ENCODE measurements at regions not wholly inside any gene's neighbourhood (a gene's known extent, or its start where the extent isn't known, plus 50 kb on each side); places are given as distances from the start of the nearest gene placed in this dataset.
A peak's percentile ranks its signal among the peaks of the same experiment; 100 is the strongest.
"Not testable (repeated sequence)": the region's sequence is repeated elsewhere in the genome, so short reads cannot be mapped to it uniquely, and the experiment has no call there.

DNA sequence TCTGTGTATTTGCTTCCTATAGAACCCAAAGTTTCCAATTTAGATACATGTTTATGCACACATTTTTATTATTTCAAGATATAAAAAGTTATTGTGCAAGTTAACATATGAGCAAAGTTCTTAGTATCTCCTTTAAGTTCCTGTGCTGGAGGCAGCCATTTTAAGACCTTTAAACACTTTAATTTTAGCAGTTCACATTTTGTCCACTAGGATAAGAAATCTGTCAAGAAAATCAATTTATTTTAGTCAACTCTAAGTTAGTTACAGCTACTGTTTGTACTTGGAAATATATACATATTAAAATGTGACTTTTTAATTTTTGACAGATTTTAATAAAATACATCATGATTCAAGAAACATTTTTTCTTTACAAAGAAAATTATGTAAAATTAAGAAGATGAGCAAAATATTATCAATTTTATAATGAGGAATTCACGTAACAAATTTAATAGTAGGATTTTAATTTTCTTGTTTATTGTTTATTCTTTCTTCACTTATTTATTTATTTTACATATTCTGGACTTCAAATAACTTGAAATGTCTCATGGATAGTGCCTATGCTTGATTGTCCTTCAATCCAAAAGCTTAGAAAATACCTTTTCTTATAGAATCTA lies 402.6 kb upstream of the GBE1 start:
- DNase-seq (ENCODE audit: low read depth), result no peak
- Histone ChIP-seq H3K27me3 (ENCODE audit: control insufficient read depth, insufficient read depth, low read length) (no peaks in the 10 kb centered on the region), H3K4me3 (ENCODE audit: low read depth, low read length) (no peak overlapping the region), H3K36me3 (ENCODE audit: control insufficient read depth, insufficient read depth, low read length) (no peaks in the 10 kb centered on the region)
- CTCF ChIA-PET, result no interaction called here
- POLR2A ChIA-PET, result no interaction called here
- TF ChIP-seq, protein P1, sequence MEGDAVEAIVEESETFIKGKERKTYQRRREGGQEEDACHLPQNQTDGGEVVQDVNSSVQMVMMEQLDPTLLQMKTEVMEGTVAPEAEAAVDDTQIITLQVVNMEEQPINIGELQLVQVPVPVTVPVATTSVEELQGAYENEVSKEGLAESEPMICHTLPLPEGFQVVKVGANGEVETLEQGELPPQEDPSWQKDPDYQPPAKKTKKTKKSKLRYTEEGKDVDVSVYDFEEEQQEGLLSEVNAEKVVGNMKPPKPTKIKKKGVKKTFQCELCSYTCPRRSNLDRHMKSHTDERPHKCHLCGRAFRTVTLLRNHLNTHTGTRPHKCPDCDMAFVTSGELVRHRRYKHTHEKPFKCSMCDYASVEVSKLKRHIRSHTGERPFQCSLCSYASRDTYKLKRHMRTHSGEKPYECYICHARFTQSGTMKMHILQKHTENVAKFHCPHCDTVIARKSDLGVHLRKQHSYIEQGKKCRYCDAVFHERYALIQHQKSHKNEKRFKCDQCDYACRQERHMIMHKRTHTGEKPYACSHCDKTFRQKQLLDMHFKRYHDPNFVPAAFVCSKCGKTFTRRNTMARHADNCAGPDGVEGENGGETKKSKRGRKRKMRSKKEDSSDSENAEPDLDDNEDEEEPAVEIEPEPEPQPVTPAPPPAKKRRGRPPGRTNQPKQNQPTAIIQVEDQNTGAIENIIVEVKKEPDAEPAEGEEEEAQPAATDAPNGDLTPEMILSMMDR (IDR thresholded peaks at IDR 0.05; ENCODE audit: insufficient read depth, low read depth, low read length), result 0 out of 2 replicates have a peak, but pooled peaks have one; percentile 16

DNA sequence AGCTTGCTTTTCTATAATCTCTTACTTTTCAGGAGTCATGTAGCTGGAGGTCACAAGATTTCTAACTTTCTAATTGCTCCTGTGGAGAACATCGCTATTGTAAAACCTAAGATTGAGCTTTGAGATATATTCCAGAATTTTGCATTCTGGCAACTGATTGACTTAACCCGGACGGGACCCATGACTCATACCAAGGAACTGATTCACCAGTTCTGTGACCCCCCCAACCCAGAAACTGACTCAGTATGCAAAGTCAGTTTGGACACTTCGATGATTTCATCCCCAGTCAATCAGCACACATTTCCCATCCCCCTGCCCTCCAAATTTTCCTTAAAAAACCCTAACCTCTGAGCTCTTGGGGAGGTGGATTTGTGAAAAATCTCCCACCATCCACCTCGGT lies 396.5 kb upstream of the GBE1 start:
- no peak for DNase-seq (ENCODE audit: low read depth)
- Histone ChIP-seq H3K36me3 (ENCODE audit: control insufficient read depth, insufficient read depth, low read length) (no peaks in the 10 kb centered on the region), H3K27me3 (ENCODE audit: control insufficient read depth, insufficient read depth, low read length) (no peaks in the 10 kb centered on the region), H3K4me3 (ENCODE audit: low read depth, low read length) (no peak overlapping the region)
- TF ChIP-seq, protein P1 (IDR thresholded peaks at IDR 0.05; ENCODE audit: insufficient read depth, low read depth, low read length), result no peak
- ChIA-PET POLR2A (no interaction called here), CTCF (interaction anchor here (0.7 kb wide), 1 partner anchor 141 kb away, joined by 4 read pairs; no protein-coding TSS in a partner anchor)

DNA sequence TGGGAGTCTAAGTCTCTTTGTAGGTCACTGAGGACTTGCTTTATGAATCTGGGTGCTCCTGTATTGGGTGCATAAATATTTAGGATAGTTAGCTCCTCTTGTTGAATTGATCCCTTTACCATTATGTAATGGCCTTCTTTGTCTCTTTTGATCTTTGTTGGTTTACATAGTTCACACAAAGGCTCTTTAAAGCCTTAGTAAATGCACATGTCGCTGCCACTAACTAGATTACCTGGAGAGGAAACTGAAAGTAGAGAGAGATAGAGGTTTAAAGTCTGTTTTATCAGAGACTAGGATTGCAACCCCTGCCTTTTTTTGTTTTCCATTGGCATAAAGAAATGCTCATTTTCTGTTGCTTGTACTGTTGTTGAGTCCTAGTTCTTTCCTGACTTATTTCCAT lies 392.4 kb upstream of the GBE1 start:
- DNase-seq (ENCODE audit: low read depth); H3K27me3 ChIP-seq (ENCODE audit: control insufficient read depth, insufficient read depth, low read length); CTCF ChIA-PET; H3K36me3 ChIP-seq (ENCODE audit: control insufficient read depth, insufficient read depth, low read length); H3K4me3 ChIP-seq (ENCODE audit: low read depth, low read length); POLR2A ChIA-PET: not testable (repeated sequence)

DNA sequence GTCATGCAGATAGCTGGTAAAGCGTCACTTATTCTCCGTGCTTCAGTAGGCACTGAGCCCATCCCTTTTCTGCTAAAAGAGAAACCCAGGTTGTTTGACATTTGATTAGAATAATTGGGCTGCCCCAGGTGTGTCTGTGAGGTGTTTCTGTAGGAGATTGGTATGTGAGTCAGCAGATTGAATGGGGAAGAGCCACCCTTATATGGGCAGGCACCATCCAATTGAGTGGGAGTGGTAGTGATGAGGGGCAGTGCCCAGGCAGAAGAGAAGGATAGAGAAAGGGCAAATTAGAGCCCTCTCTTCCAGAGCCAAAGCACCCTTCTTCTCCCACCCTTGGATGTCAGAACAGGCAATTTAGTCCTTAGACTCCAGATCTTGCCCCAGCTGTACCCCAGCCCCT lies 384.3 kb upstream of the GBE1 start:
- Histone ChIP-seq H3K4me3 (ENCODE audit: low read depth, low read length) (no peak overlapping the region), H3K36me3 (ENCODE audit: control insufficient read depth, insufficient read depth, low read length) (no peaks in the 10 kb centered on the region), H3K27me3 (ENCODE audit: control insufficient read depth, insufficient read depth, low read length) (no peaks in the 10 kb centered on the region)
- CTCF ChIA-PET, result interaction anchor here (1.5 kb wide), 1 partner anchor 13 kb away, joined by 6 read pairs; no protein-coding TSS in a partner anchor
- POLR2A ChIA-PET, result no interaction called here
- no peak for DNase-seq (ENCODE audit: low read depth)
- TF ChIP-seq, protein P1 (IDR thresholded peaks at IDR 0.05; ENCODE audit: insufficient read depth, low read depth, low read length), result no peak

DNA sequence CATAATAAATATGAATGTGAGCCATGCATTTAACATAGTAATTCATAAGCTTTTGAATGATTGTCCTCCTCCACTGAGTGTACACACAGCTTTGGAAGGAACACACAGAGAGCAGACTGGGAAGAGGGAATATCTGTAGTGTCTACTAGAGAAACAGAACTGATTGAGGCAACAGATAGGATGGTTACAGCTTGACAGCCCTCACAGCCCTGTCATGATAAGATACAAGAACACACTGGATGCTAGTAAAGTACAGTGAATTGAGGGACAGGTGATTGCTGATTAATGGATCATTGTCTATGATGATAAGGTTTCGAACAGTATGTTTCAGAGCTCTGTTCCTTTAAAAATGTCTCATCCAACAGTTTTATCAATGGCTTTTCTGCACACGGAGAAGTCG lies 383.4 kb upstream of the GBE1 start:
- H3K36me3 ChIP-seq (ENCODE audit: control insufficient read depth, insufficient read depth, low read length), result no peaks in the 10 kb centered on the region
- DNase-seq (ENCODE audit: low read depth), result no peak
- no peaks in the 10 kb centered on the region for H3K27me3 ChIP-seq (ENCODE audit: control insufficient read depth, insufficient read depth, low read length)
- TF ChIP-seq, protein P1 (IDR thresholded peaks at IDR 0.05; ENCODE audit: insufficient read depth, low read depth, low read length), result no peak
- H3K4me3 ChIP-seq (ENCODE audit: low read depth, low read length), result no peak overlapping the region
- POLR2A ChIA-PET, result no interaction called here
- CTCF ChIA-PET, result interaction anchor here (1.5 kb wide), 1 partner anchor 12 kb away, joined by 6 read pairs; no protein-coding TSS in a partner anchor
